Uterus (tissue), 3 donors: ENCODE measurements at regions not wholly inside any gene's neighbourhood (a gene's known extent, or its start where the extent isn't known, plus 50 kb on each side); places are given as distances from the start of the nearest gene placed in this dataset.

Experiments
- DNase-seq, 2 donors: peaks; one replicate each; pipeline ENCODE4 v3.0.0-alpha.2; 2019 to 2020
- H3K27ac ChIP-seq, 2 donors: fragments of 200-600 bp; sonication (generic); 1 replicate in 1 of 2; 2 replicates in 1 of 2; pipeline ENCODE4 v1.5.1; 2016 to 2018
- H3K27me3 ChIP-seq, 2 donors: fragments of 200-600 bp; sonication (generic); one replicate each; pipeline ENCODE4 v1.5.1; 2018 to 2019; ENCODE audit warnings: control low read depth in 1 of 2
- H3K36me3 ChIP-seq, 2 donors: fragments of 200-600 bp; sonication (generic); one replicate each; pipeline ENCODE4 v1.5.1; 2019; ENCODE audit warnings: control low read depth in 1 of 2
- H3K4me1 ChIP-seq, 2 donors: fragments of 200-600 bp; sonication (generic); one replicate each; pipeline ENCODE4 v1.5.1; 2018 to 2019; ENCODE audit warnings: control low read depth in 1 of 2
- H3K4me3 ChIP-seq, 2 donors: fragments of 200-600 bp; sonication (generic); 1 replicate in 1 of 2; 2 replicates in 1 of 2; pipeline ENCODE4 v1.5.1; 2018 to 2019; ENCODE audit warnings: mild to moderate bottlenecking in 1 of 2
- H3K9me3 ChIP-seq, 2 donors: fragments of 200-600 bp; sonication (generic); one replicate each; pipeline ENCODE4 v1.5.1; 2019; ENCODE audit warnings: control low read depth in 1 of 2
- POLR2A ChIP-seq, 2 donors: fragments of 450-650 bp; IDR thresholded peaks; one replicate each; pipeline ENCODE4 v1.6.1; 2016; ENCODE audit warnings: antibody characterized with exemption in 2 of 2, mild to moderate bottlenecking in 1 of 2, moderate library complexity in 1 of 2
- intact Hi-C: fragments of 100-400 bp; cut with DNase I; formaldehyde crosslinking; loops from one replicate; pipeline ENCODE4 v1.15.1; 2023; ENCODE audit warnings: low total_unique reads
- TF ChIP-seq, protein P1 (sequence below), 4 experiments: fragments of 200-600 bp in 2 of 4; fragments of 450-650 bp in 2 of 4; sonication (generic) in 2 of 4; IDR thresholded peaks; one replicate each; pipeline ENCODE4 v1.5.1; 2016 to 2019; ENCODE audit warnings: antibody characterized with exemption in 4 of 4, mild to moderate bottlenecking in 2 of 4, moderate library complexity in 1 of 4
- donor health status: DM: yes; HTN: yes; CAD: no.

DNA sequence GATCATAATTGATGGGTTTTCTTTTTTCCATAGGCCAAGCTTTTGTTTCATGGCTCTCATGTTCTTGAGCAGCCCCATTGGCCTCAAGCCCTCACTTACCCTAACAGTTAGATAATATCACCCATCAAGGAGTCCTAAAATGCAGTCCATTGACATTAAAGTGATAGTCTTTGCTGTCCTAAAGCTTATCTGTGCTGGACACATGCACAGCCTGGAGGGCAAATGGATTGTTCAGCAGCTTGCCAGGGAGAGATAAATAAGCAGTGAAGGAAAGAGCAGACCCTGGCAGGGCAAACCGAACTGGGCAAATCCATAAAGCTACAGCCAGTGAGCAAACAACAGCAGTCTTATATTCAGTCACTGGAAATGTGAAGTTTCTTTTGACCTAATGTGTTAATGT lies 199.6 kb upstream of the MID1 start:
- Histone ChIP-seq H3K36me3 (no peaks in the 10 kb centered on the region), H3K9me3 (no peaks in the 10 kb centered on the region), H3K27ac (peak overlapping the region; percentile 54 to 59), H3K27me3 (no peaks in the 10 kb centered on the region), H3K4me3 (no peak overlapping the region), H3K4me1 (no peaks in the 10 kb centered on the region)
- no peak for DNase-seq
- intact Hi-C loops: no loop called here
- TF ChIP-seq POLR2A (IDR thresholded peaks at IDR 0.05): no peak
- TF ChIP-seq, protein P1, sequence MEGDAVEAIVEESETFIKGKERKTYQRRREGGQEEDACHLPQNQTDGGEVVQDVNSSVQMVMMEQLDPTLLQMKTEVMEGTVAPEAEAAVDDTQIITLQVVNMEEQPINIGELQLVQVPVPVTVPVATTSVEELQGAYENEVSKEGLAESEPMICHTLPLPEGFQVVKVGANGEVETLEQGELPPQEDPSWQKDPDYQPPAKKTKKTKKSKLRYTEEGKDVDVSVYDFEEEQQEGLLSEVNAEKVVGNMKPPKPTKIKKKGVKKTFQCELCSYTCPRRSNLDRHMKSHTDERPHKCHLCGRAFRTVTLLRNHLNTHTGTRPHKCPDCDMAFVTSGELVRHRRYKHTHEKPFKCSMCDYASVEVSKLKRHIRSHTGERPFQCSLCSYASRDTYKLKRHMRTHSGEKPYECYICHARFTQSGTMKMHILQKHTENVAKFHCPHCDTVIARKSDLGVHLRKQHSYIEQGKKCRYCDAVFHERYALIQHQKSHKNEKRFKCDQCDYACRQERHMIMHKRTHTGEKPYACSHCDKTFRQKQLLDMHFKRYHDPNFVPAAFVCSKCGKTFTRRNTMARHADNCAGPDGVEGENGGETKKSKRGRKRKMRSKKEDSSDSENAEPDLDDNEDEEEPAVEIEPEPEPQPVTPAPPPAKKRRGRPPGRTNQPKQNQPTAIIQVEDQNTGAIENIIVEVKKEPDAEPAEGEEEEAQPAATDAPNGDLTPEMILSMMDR (IDR thresholded peaks at IDR 0.05): no peak

DNA sequence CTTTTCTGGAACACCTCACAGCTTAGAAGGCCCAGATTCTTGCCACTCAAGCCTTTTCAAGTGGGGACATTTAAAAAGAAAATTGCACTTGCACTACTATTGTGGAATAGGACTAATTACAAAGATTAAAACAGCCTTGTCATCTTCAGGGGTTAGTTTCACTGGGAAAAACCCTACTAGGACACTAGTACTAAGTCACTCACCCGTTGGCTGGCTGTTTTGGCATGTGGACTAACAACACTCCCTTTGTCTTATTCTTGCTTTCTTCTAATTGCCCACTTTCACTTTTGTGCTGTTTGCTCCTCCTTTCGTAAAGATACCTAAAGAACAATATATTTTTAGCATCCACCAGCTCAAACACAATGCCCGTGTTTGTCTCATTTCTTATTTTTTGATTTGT lies 200.9 kb upstream of the MID1 start:
- DNase-seq: peak in 1 of 2 donors; percentile 15
- TF ChIP-seq, protein P1 (IDR thresholded peaks at IDR 0.05): no peak
- TF ChIP-seq POLR2A (IDR thresholded peaks at IDR 0.05): no peak
- H3K9me3 ChIP-seq: no peaks in the 10 kb centered on the region
- peak overlapping the region; percentile 54 to 59 for H3K27ac ChIP-seq
- H3K4me1 ChIP-seq: no peaks in the 10 kb centered on the region
- intact Hi-C loops: no loop called here
- H3K27me3 ChIP-seq: no peaks in the 10 kb centered on the region
- no peak overlapping the region for H3K4me3 ChIP-seq
- H3K36me3 ChIP-seq: no peaks in the 10 kb centered on the region

DNA sequence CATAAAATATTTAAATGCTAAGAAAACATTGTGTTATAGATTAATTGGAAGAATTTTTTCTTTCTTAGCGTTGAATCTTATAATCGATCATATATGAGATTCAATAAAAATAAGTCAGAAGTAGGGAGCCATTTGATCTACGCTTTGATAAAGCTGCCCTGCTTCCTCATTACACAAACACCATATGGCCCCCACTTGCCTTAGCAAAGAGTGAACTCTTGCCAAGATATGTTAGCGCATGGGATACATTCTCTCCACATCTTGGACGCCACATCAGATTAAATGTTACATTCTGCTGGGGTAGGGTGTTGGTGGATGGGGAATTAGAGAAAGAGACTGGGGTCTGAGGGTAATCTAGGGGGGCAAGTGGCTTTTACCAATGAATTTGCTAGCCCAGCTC lies 207.7 kb upstream of the MID1 start:
- intact Hi-C loops: no loop called here
- Histone ChIP-seq H3K4me1 (no peaks in the 10 kb centered on the region), H3K27me3 (no peaks in the 10 kb centered on the region), H3K27ac (no peak overlapping the region), H3K36me3 (no peaks in the 10 kb centered on the region), H3K4me3 (no peak overlapping the region), H3K9me3 (no peaks in the 10 kb centered on the region)
- DNase-seq: no peak
- TF ChIP-seq POLR2A (IDR thresholded peaks at IDR 0.05): no peak
- TF ChIP-seq, protein P1 (IDR thresholded peaks at IDR 0.05): no peak

DNA sequence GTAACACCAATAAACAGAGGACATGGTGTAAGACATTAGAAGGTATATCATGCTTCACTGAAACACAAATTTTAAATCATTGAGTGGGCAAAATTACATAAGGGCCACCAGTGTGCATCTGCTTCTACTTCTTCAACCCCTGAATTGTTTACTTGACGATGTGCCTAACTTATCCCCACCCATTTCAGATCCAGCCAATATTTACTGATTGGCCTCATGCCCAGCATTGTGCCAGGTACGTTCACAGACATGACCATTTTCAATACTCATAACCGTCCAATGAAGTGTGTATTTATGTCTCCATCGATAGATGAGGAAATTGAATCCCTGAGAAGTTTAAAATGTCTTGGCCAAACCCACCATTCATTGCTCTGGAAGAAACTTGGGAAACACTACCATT lies 208.3 kb upstream of the MID1 start:
- Histone ChIP-seq H3K4me3 (no peak overlapping the region), H3K27ac (no peak overlapping the region), H3K27me3 (no peaks in the 10 kb centered on the region), H3K36me3 (no peaks in the 10 kb centered on the region), H3K4me1 (no peaks in the 10 kb centered on the region), H3K9me3 (no peaks in the 10 kb centered on the region)
- DNase-seq: no peak
- TF ChIP-seq, protein P1 (IDR thresholded peaks at IDR 0.05): no peak
- TF ChIP-seq POLR2A (IDR thresholded peaks at IDR 0.05): no peak
- intact Hi-C loops: no loop called here

DNA sequence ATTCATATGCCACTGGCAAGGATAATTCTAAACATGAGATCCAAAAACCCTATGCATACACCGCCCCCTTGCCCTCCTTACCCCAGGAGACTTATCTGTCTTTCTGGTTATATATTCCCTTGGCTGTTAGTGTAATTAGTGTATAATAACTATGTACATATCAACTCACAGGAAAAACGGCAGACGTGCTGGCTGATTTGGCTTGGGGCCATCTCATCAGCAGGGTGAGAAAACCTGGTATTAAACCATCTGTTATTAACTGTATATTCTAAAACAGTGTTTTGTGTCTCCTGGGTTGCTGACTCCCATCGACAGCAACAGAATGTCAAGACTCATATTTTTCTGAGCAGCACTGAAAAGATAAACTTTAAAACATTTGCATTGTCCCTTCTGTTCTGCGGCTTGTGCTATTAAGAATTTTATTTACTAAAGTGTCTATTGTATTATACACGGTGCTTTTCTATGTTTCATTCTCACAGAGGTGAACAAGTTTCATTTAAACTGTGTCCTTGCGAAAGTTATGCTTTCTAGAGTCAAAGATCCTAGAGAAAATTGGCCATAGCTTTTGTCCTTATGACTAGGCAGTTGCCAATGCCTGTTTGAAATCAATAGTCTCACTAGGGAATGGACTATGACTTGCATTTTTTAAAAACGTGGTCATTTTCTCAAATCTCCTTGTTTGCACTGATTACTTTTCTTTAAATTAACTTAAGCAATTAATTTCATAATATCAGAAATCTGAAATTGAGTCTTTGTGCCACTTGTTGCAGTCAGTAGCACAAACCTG lies 211.5 kb upstream of the MID1 start:
- Histone ChIP-seq H3K27ac (peak overlapping the region; percentile 18), H3K4me3 (peak overlapping the region in 1 of 2 donors; percentile 2), H3K36me3 (no peaks in the 10 kb centered on the region), H3K27me3 (no peaks in the 10 kb centered on the region), H3K4me1 (no peaks in the 10 kb centered on the region), H3K9me3 (no peaks in the 10 kb centered on the region)
- TF ChIP-seq, protein P1 (IDR thresholded peaks at IDR 0.05): no peak
- no peak for TF ChIP-seq POLR2A (IDR thresholded peaks at IDR 0.05)
- intact Hi-C loops: no loop called here
- no peak for DNase-seq
